CD4-positive, alpha-beta T cell treated with Interleukin-10 for 1 hour (primary cell): ENCODE measurements at regions not wholly inside any gene's neighbourhood (a gene's known extent, or its start where the extent isn't known, plus 50 kb on each side); places are given as distances from the start of the nearest gene placed in this dataset.
"Not testable (repeated sequence)": the region's sequence is repeated elsewhere in the genome, so short reads cannot be mapped to it uniquely, and the experiment has no call there.

Experiments
- DNase-seq: peaks from one replicate; pipeline ENCODE4 v3.0.0-alpha.2; 2020

DNA sequence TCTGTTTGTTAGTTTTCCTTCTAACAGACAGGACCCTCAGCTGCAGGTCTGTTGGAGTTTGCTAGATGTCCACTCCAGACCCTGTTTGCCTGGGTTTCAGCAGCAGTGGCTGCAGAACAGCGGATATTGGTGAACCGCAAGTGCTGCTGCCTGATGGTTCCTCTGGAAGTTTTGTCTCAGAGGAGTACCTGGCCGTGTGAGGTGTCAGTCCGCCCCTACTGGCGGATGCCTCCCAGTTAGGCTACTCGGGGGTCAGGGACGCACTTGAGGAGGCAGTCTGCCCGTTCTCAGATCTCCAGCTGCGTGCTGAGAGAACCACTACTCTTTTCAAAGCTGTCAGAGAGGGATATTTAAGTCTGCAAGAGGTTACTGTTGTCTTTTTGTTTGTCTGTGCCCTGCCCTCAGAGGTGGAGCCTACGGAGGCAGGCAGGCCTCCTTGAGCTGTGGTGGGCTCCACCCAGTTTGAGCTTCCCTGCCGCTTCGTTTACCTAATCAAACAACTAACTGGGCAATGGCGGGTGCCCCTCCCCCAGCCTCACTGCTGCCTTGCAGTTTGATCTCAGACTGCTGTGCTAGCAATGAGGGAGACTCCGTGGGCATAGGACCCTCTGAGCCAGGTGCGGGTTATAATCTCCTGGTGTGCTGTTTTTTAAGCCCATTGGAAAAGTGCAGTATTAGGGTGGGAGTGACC is 634.3 kb upstream of the CHD1 start:
- DNase-seq, result not testable (repeated sequence)

DNA sequence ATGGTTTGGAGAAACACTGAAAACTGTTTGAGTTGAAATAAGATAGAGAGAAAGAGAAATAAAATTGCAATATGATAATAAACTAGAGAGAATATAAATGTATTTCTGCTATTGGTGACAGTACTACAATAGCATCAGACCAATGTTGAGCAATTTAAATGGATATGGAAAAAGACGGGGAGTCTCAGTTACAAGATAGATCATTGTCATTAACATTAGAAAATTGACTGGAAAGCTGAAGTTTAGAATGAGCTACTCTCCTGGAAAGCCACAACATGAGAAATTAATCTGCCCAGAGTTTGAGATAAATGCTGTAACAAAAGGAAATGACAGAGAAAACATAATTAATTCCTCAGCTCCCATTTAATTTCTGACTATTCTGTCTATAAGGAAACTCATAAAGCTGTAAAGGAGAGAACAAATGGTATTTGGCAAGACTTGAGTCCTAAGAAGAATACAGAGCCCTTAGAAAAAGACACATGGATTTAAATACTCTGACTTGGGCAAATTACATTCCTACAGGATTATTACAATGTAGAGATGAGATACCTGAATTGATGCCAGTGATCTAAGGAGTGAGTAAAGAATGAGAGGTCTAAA is 624.5 kb upstream of the CHD1 start:
- DNase-seq, result no peak

DNA sequence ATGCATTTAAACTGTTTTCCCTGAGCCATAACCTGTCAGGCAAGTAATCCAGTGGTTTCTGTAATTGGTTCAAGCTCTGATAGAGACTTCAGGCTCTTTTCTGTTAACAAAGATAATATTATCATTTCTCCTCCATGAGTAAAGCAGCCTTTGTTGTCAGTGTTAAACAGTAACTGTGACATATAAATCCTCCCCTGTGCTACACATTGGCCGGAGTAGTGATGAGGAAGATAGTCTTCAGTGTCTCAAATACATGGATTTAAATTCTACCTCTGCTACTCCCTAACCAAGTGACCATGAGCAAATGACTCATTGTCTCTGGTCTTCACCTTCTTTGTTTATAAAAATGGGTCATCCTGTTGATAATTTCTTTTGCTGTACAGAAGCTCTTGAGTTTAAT is 615.5 kb upstream of the CHD1 start:
- DNase-seq, result no peak

DNA sequence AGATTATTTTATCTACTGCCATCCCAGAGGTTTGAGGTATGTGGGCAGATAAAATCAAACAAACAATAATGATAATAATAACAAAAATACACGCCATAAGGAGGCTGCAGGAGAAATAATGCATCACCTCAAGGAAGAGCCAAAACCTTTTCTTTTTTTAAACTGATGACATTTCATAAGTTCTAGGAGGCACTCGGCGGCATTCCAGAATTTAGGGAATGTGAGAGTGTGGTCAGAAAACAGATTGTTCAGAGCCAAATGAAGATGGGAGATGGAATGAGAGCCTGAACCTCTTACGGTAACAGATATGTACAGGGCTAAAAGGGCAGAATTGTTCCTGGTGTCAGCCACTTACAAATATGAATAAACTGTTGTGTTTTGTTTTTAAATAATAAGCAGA is 615.0 kb upstream of the CHD1 start:
- DNase-seq, result no peak

- DNase-seq, result not testable (repeated sequence)
Measured at GRCh38 chr5:99534241-99534640, 605.4 kb upstream of the CHD1 start.

- not testable (repeated sequence) for DNase-seq
Measured at GRCh38 chr5:99521666-99522065, 592.9 kb upstream of the CHD1 start.

DNA sequence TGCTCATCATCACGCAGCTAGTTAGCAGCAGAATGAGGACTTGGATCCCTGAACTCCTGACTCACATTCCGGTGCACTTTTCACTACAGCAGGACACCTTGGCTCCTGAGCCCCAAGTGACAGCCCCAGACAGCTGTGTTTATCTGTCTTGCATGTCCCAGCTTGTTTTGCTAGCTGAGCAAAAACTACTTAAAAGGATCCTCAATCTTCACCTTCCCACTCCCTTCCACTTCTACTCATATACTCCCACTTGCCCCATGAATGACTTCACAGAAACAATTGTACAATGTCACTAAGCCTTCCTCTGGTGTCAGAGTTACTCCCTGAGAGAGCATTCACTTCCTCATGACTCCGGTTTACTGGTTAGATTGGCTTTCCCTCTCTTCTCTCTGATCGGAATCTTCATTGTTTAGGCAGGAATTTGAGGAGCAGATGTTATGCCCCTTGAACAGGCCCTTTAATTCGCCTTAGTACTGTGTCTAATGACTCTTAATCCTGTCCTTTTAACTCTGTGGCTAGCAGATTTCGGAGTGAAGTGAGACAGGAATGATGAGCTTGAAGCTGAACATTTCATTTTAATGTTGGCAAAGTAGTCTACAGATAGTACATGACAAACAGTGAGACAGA is 587.2 kb upstream of the CHD1 start:
- not testable (repeated sequence) for DNase-seq

GRCh38 chr5:99510237-99510866 is 581.5 kb upstream of the CHD1 start:
- not testable (repeated sequence) for DNase-seq

GRCh38 chr5:99509064-99509463 is 580.3 kb upstream of the CHD1 start:
- DNase-seq, result not testable (repeated sequence)

- DNase-seq, result not testable (repeated sequence)
Measured at GRCh38 chr5:99495456-99495855, 566.6 kb upstream of the CHD1 start.

DNA sequence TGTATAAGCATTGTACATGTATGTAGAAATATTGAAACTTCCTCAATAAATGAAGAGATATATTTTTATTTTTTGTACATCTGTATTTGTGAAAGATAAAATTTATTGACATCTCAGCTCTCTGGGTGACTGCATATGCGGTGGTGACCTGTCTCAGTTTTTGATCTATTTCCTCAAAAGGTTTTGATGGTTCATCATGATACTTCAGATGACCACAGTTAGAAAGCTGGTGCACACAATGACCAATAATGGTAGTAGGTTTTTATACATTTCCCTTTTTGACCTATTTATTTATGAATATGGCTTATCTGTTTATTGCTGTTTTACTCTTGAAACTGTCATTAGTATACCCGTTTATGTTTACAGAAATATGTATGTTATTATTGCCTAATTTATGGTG is 549.6 kb upstream of the CHD1 start:
- DNase-seq, result not testable (repeated sequence)

- DNase-seq, result not testable (repeated sequence)
Measured at GRCh38 chr5:99473328-99473727, 544.5 kb upstream of the CHD1 start.

DNA sequence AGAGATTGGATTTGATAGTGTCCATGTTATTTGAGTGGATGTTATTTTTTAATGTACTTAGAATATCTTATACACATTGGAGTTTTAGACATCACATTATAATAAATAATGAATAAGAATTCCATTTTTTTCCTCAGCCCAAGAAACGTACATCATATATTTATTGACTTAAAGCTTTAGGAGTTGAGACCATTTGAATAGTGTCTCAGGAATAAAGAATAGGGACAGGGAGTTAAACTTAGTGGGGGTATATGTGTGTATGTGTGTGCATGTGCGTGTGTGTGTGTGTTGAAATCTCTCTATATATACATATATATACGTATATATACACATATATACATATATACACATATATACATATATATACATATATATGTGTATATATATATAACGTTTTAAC is 542.9 kb upstream of the CHD1 start:
- DNase-seq, result not testable (repeated sequence)

DNA sequence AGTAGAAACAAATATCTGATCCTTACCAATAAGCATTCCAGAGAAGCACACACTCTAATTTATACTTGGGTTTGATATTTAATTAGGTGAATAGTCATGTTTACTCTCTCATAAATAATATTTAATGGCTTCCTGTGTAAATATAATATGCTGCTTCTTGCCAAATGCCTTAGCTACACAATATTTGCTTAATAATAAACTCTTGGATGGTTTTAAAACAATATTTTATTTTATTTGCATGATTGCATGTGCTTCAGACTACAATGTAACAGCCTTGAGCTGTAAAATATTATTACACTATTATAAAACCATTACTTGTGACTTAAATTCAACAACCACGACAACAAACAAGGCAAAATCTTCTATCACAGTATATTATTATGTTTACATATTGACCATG is 542.4 kb upstream of the CHD1 start:
- not testable (repeated sequence) for DNase-seq

GRCh38 chr5:99470636-99471035 is 541.8 kb upstream of the CHD1 start:
- DNase-seq, result not testable (repeated sequence)

DNA sequence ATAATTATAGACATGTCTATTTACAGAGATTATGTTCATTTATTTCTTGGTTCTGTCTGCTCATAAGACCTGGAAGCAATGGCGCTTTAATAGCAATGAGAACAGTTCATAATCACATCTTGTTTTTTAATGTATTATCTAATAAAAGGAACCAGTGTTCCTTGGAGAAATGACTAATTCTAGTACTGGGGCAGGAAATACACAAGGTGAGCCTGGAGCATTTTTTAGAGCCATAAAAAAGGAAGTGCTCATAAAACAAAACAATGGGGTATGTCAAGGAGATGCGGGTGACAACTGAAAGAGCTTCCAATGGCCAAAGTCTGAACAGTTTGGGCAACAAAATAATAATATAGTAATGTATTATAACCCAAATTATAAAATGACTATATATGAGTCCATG is 531.9 kb upstream of the CHD1 start:
- no peak for DNase-seq

- no peak for DNase-seq
Measured at GRCh38 chr5:99453196-99453595, 524.4 kb upstream of the CHD1 start.

DNA sequence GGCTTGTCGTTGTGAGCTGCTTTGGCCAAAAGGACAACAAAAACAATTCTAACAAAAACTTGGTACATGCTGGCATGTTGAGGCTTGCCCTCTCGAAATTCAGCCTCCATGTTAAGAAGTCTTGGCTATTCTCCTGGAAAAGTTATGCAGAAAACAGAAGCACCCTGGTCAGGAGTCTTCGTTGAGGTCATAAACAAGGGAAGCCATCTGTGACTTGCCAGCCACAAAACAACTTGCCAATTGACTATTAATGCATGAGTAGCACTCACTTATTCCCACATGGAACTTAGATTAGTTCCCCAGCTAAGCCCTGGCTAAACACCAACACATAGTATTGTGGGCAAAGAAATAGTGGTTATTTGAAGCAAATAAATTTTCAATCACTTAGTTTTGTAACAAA is 521.0 kb upstream of the CHD1 start:
- no peak for DNase-seq

- DNase-seq, result no peak
Measured at GRCh38 chr5:99445805-99446204, 517.0 kb upstream of the CHD1 start.

DNA sequence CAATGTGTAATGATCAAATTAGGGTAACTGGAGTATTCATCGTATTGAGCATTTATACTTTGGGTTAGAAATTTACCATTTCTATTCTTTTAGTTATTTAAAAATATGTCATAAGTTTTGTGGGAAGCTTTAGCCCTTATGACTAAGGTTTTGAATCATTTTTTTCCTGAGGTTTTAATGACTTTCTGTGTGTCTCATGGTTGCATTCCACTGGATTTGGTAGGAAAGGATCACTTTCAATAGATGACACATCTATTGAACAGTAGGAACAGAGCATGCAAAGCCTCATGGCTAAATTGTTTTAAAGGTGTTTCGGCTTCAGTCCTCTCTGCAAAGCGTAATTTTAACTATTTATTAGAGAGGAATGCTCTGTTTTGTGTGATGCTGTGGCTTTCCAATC is 512.4 kb upstream of the CHD1 start:
- no peak for DNase-seq

GRCh38 chr5:99438619-99439018 is 509.8 kb upstream of the CHD1 start:
- DNase-seq, result no peak

DNA sequence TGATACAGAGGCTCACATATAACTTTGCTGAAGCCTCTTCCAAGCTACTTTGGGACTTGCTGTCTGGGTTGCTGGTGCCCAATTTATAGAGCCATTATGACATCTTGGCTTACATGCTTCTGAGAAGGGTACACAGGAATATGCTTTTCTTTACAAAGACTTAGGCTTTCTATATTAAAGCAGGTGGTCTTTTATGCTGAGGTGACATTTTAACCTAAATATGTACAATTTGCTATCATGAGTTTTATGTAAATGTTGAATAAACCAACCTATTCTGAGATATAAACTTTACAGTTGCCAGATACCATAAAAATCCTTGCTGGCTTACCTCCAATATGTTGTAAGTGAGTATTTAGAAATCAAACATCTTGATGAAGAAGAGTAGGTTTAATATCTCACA is 509.2 kb upstream of the CHD1 start:
- DNase-seq, result no peak

DNA sequence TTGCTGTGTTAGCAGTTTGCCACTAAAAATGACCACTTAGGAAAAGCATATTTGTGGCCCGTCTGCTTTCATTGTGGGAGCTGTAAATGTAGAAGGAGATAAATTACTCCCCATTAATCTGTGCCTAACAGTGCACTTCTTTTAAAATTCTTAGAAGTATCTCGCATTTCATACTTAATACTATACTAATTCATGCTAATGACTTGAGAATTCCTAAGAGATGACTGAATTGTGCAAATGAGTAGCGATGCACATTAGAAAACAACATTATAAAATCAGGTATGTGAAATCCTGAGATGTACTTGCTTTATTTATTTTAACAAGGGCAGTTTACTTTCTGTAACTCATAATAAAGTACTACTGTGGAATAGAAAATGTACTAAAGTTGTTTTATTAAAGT is 494.6 kb upstream of the CHD1 start:
- not testable (repeated sequence) for DNase-seq

- DNase-seq, result not testable (repeated sequence)
Measured at GRCh38 chr5:99418640-99419039, 489.8 kb upstream of the CHD1 start.
